Uterus (tissue), 2 donors: ENCODE measurements at regions not wholly inside any gene's neighbourhood (a gene's known extent, or its start where the extent isn't known, plus 50 kb on each side); places are given as distances from the start of the nearest gene placed in this dataset.

ENCODE experiments used
- POLR2A ChIP-seq, 2 donors: fragments of 450-650 bp; IDR thresholded peaks; one replicate each; pipeline ENCODE4 v1.6.1; 2016; ENCODE audit warnings: antibody characterized with exemption in 2 of 2, mild to moderate bottlenecking in 1 of 2, moderate library complexity in 1 of 2
- TF ChIP-seq, protein P1 (sequence below), 4 experiments: fragments of 200-600 bp in 2 of 4; fragments of 450-650 bp in 2 of 4; sonication (generic) in 2 of 4; IDR thresholded peaks; one replicate each; pipeline ENCODE4 v1.5.1; 2016 to 2019; ENCODE audit warnings: antibody characterized with exemption in 4 of 4, mild to moderate bottlenecking in 2 of 4, moderate library complexity in 1 of 4

DNA sequence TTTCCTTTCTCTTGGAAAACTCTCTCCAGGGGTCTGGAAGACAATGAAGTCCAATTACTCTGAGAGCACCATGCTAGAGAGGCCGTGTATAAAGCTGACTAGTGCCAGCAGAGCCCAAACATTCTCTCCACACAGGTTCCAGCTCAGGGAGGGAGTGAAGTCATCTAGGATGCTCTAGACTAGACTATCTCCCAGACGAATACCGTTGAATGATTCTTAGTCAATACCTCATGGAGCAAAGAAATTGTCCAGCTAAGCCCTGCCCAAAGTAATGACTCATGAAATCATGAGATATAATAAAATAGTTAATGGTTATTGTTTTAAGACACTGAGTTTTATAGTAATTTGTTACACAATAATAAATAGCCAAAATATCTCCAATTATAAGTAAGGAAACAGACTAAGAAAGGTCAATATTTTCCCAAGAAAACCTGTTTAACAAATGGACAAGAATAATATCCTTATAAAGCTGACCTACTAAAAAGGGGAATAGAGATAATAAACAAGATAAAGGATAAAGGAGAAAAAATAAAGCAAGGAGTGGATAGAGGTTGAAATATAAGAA lies 163.9 kb upstream of the LRRC7 start:
- TF ChIP-seq, protein P1, sequence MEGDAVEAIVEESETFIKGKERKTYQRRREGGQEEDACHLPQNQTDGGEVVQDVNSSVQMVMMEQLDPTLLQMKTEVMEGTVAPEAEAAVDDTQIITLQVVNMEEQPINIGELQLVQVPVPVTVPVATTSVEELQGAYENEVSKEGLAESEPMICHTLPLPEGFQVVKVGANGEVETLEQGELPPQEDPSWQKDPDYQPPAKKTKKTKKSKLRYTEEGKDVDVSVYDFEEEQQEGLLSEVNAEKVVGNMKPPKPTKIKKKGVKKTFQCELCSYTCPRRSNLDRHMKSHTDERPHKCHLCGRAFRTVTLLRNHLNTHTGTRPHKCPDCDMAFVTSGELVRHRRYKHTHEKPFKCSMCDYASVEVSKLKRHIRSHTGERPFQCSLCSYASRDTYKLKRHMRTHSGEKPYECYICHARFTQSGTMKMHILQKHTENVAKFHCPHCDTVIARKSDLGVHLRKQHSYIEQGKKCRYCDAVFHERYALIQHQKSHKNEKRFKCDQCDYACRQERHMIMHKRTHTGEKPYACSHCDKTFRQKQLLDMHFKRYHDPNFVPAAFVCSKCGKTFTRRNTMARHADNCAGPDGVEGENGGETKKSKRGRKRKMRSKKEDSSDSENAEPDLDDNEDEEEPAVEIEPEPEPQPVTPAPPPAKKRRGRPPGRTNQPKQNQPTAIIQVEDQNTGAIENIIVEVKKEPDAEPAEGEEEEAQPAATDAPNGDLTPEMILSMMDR (IDR thresholded peaks at IDR 0.05) = no peak
- TF ChIP-seq POLR2A (IDR thresholded peaks at IDR 0.05) = no peak
